ENCODE measurements at regions not wholly inside any gene's neighbourhood (a gene's known extent, or its start where the extent isn't known, plus 50 kb on each side); places are given as distances from the start of the nearest gene placed in this dataset.

DNA sequence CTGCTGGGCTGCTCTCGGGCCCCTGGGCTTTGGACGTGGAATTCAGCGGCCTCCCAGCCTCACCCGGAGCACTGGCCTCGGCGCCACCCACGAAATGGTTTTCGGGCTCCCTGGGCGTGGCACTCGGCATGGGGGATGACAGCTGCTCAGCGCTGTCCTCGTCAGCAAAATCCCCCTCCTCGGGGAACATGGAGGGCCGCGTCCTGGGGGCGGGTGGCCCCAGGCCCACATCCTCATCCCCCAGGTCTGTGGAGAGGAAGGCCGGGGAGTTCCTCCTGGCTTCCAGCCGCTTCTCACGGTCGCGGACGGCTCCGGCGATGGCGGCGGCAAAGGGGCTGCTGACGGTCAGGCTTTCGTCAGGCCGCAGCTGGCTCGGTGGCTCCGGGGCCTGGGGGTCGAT is 88.4 kb downstream of the CTTN start:
- peaks cover 12% of the 10 kb centered on the region for H3K4me1 ChIP-seq
- 93 to 95% (median 94%) methylated on average over 30 to 32 of the region's 32 CpGs for WGBS, 3 donors
- H3K27ac ChIP-seq, result no peak overlapping the region
- ATAC-seq (no peak), DNase-seq (no peak)
- peaks cover 3% of the 10 kb centered on the region for H3K9me3 ChIP-seq
- no peaks in the 10 kb centered on the region for H3K27me3 ChIP-seq (ENCODE audit: insufficient read depth in 3 of 3, low read length in 2 of 3)
- TF ChIP-seq, protein P1, sequence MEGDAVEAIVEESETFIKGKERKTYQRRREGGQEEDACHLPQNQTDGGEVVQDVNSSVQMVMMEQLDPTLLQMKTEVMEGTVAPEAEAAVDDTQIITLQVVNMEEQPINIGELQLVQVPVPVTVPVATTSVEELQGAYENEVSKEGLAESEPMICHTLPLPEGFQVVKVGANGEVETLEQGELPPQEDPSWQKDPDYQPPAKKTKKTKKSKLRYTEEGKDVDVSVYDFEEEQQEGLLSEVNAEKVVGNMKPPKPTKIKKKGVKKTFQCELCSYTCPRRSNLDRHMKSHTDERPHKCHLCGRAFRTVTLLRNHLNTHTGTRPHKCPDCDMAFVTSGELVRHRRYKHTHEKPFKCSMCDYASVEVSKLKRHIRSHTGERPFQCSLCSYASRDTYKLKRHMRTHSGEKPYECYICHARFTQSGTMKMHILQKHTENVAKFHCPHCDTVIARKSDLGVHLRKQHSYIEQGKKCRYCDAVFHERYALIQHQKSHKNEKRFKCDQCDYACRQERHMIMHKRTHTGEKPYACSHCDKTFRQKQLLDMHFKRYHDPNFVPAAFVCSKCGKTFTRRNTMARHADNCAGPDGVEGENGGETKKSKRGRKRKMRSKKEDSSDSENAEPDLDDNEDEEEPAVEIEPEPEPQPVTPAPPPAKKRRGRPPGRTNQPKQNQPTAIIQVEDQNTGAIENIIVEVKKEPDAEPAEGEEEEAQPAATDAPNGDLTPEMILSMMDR (IDR thresholded peaks at IDR 0.05), result no peak
- intact Hi-C loops (cut with DNase I), result no loop called here
- no peak overlapping the region for H3K4me3 ChIP-seq
- H3K36me3 ChIP-seq (ENCODE audit: insufficient read depth in 1 of 2, low read depth in 1 of 2), result no peaks in the 10 kb centered on the region

DNA sequence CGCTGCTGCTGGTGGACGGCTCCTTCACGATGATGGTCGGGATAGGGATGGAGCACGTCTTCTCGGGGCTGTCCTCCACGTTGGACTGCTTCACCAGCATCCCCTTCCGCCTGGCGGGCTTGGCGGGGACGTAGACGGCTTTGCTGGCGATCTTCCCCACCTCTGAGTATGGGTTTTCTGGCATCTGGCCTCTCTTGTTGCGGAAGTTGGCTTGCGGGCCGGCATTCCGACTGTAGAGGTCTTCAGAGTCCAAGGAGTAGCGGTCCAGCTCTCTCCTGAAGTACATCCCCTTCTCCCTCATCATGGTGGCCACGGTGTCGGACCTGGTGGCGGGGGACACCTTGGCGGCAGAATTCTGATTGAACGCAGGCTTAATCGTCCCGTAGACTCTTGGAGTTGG is 88.8 kb downstream of the CTTN start:
- DNase-seq, result no peak
- intact Hi-C loops (cut with DNase I), result no loop called here

DNA sequence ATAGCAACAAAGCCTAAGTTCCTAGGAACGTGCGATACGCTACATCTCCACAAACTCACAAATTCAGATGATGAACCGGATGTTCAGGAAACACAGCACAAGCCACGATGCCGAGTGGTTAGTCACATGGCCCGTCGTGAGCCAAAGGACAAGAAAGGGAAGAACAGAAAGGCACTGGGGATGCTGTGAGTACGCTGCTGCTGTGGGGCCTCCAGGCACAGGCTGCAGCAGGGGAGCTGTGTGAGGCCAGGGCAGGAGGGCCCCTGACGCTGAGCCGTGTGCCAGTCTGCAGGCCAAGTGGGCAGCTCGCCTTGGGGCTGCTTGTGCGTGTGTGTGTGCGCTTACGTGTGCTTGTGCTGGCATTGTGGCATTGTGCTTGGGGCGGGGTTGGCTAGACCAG is 89.4 kb downstream of the CTTN start:
- WGBS, 3 donors, result 64 to 77% (median 72%) methylated on average over 16 of the region's 16 CpGs
- H3K36me3 ChIP-seq (ENCODE audit: insufficient read depth in 1 of 2, low read depth in 1 of 2), result no peaks in the 10 kb centered on the region
- peaks cover 4% of the 10 kb centered on the region for H3K4me1 ChIP-seq
- DNase-seq (peak in 1 of 2 donors; percentile 3), ATAC-seq (no peak)
- TF ChIP-seq, protein P1 (IDR thresholded peaks at IDR 0.05), result no peak
- intact Hi-C loops (cut with DNase I), result no loop called here
- peaks cover 3% of the 10 kb centered on the region for H3K9me3 ChIP-seq
- no peaks in the 10 kb centered on the region for H3K27me3 ChIP-seq (ENCODE audit: insufficient read depth in 3 of 3, low read length in 2 of 3)
- H3K27ac ChIP-seq, result no peak overlapping the region
- H3K4me3 ChIP-seq, result no peak overlapping the region

More for the DNA sequence above, 88.8 kb downstream of the CTTN start:
- Histone ChIP-seq H3K4me3 (no peak overlapping the region), H3K9me3 (peaks cover 3% of the 10 kb centered on the region), H3K27ac (no peak overlapping the region), H3K4me1 (peaks cover 9% of the 10 kb centered on the region), H3K27me3 (ENCODE audit: insufficient read depth in 3 of 3, low read length in 2 of 3) (no peaks in the 10 kb centered on the region), H3K36me3 (ENCODE audit: insufficient read depth in 1 of 2, low read depth in 1 of 2) (no peaks in the 10 kb centered on the region)
- ATAC-seq, result no peak
- TF ChIP-seq, protein P1 (IDR thresholded peaks at IDR 0.05), result no peak
- WGBS, 3 donors, result 88 to 92% (median 90%) methylated on average over 25 of the region's 25 CpGs

DNA sequence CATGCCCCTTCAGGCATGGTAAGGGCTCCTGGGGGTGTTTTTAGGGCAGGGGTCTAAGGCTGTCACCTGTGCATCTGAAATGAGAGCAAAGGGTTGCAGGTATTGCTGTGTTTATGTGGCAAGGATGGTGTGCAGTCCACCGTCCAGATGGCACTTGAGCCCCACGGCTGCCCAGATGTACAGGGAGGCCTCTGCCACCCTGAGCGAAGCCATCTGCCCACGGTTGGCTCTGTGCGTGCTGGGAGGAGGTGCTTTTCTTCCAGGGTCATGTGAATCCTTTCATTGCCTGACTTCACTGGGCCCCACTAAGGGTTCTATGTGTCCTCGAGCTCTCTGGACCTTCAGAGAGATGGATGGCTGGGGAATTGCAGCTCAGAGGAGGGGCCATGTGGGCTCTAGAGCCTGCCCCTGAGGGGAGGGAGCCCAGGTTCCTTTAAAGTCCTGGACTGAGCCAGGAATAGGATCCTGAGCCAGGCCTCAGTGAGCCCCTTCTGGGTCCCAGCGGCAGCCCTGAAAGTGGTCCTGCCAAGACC is 89.9 kb downstream of the CTTN start:
- Histone ChIP-seq H3K9me3 (peaks cover 3% of the 10 kb centered on the region), H3K4me3 (no peak overlapping the region), H3K27me3 (ENCODE audit: insufficient read depth in 3 of 3, low read length in 2 of 3) (no peaks in the 10 kb centered on the region), H3K36me3 (ENCODE audit: insufficient read depth in 1 of 2, low read depth in 1 of 2) (no peaks in the 10 kb centered on the region), H3K4me1 (no peaks in the 10 kb centered on the region), H3K27ac (no peak overlapping the region)
- TF ChIP-seq, protein P1 (IDR thresholded peaks at IDR 0.05), result no peak
- DNase-seq (peak in 1 of 2 donors; percentile 15), ATAC-seq (no peak)
- WGBS, 3 donors, result 66 to 74% (median 66%) methylated on average over 7 of the region's 7 CpGs
- intact Hi-C loops (cut with DNase I), result no loop called here

DNA sequence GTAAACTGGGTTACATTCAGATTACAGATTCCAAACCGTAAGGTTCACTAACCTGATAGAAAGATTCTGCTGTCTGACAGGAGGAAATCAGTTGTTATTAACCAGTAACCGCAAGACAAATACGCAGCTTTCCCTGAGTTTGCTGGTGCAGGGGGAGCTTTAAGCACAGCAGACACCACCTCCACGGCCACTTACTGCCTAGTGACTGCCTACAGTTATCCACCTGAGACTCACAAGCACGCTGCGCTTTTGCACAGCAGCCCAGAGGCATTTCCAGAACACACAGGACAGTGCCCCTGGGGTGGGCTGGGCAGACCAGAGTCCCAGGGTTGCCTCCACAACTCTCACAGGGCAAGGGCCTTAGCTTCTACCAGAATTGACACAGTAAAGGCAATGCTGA is 90.9 kb downstream of the CTTN start:
- WGBS, 3 donors, result 95 to 97% (median 95%) methylated on average over 6 of the region's 6 CpGs
- Histone ChIP-seq H3K27ac (no peak overlapping the region), H3K27me3 (ENCODE audit: insufficient read depth in 3 of 3, low read length in 2 of 3) (no peaks in the 10 kb centered on the region), H3K36me3 (ENCODE audit: insufficient read depth in 1 of 2, low read depth in 1 of 2) (no peaks in the 10 kb centered on the region), H3K4me3 (no peak overlapping the region), H3K4me1 (no peaks in the 10 kb centered on the region), H3K9me3 (peaks cover 3% of the 10 kb centered on the region)
- intact Hi-C loops (cut with DNase I), result no loop called here
- ATAC-seq, result no peak
- DNase-seq, result peak; percentile 4 to 21
- TF ChIP-seq, protein P1 (IDR thresholded peaks at IDR 0.05), result no peak
